MCF 10A (cell line): ENCODE measurements at regions not wholly inside any gene's neighbourhood (a gene's known extent, or its start where the extent isn't known, plus 50 kb on each side); places are given as distances from the start of the nearest gene placed in this dataset.

ENCODE experiments used
- BruUV-seq: library from RNA; stranded (reverse); fragments of 400-500 nt; replicated peaks from 2 replicates; lab custom pipeline; 2021; lab: Mats Ljungman, UMichigan
- CTCF ChIA-PET: fragments of 300-600 bp; sonication (Branson Sonifier 250); formaldehyde crosslinking; extraction: SDS; loops from one replicate; lab custom pipeline; 2021; ENCODE audit warnings: antibody characterized with exemption, inconsistent platforms; lab: Yijun Ruan, JAX
- POLR2A ChIA-PET: fragments of 300-600, 350-650 bp; sonication (Branson Sonifier 250); formaldehyde crosslinking; extraction: SDS; loops from one replicate; lab custom pipeline; 2020; ENCODE audit warnings: antibody characterized with exemption, inconsistent platforms; lab: Yijun Ruan, JAX
- DNase-seq: peaks from one replicate; pipeline ENCODE4 v3.0.0-alpha.2; 2018; ENCODE audit not compliant: unreplicated experiment
- H3K27ac Mint-ChIP-seq: one replicate; pipeline ENCODE4 v1.8.0; 2022; ENCODE audit warnings: mild to moderate bottlenecking, low read depth, mixed read lengths; ENCODE audit not compliant: unreplicated experiment
- H3K27me3 Mint-ChIP-seq: one replicate; pipeline ENCODE4 v1.8.0; 2022; ENCODE audit warnings: mixed read lengths; ENCODE audit not compliant: insufficient read depth, unreplicated experiment
- H3K36me3 Mint-ChIP-seq: one replicate; pipeline ENCODE4 v1.8.0; 2022; ENCODE audit warnings: mild to moderate bottlenecking, moderate library complexity, mixed read lengths; ENCODE audit not compliant: insufficient read depth, unreplicated experiment
- H3K4me1 Mint-ChIP-seq: one replicate; pipeline ENCODE4 v1.8.0; 2022; ENCODE audit warnings: mixed read lengths; ENCODE audit not compliant: insufficient read depth, unreplicated experiment
- H3K4me3 Mint-ChIP-seq: one replicate; pipeline ENCODE4 v1.8.0; 2022; ENCODE audit warnings: mild to moderate bottlenecking, moderate library complexity, mixed read lengths; ENCODE audit not compliant: unreplicated experiment
- H3K9me3 Mint-ChIP-seq: one replicate; pipeline ENCODE4 v1.8.0; 2022; ENCODE audit warnings: mixed read lengths; ENCODE audit not compliant: unreplicated experiment
- CTCF ChIP-seq: fragments of 200-600 bp; IDR thresholded peaks from one replicate; pipeline ENCODE4 v1.8.0; 2022; ENCODE audit warnings: antibody characterized with exemption, mild to moderate bottlenecking; ENCODE audit not compliant: unreplicated experiment
- intact Hi-C: fragments of 100-400 bp; cut with micrococcal nuclease; formaldehyde crosslinking; loops from 2 replicates; pipeline ENCODE4 v1.14.1; 2022

GRCh38 chr12:24195063-24195462, 245.6 kb upstream of the SOX5 start:
- Mint-ChIP-seq H3K36me3 (no peaks in the 10 kb centered on the region), H3K27me3 (no peaks in the 10 kb centered on the region)
- no TSS peak for BruUV-seq

DNA sequence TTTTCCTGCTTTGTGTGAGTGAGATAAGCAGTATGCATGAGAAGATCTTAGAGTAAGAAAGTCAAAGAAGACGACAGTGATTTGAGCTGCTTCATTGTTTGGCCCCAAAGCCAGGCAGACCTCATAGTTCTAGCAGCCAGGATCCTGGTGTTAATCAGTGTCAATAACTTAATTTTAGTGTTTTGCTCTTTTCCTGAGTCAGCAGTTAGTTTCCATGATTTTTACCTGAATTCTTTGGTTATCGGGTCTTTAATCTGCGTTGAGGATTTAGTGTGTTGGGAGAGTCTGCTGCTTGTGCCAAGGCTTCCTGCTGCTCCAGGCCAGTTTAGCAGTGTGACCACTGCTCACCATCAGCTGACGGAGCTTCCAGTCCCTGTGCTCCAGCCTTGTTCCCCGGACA, 241.6 kb upstream of the SOX5 start:
- intact Hi-C loops, result no loop called here
- ChIA-PET POLR2A (no interaction called here), CTCF (no interaction called here)
- DNase-seq, result no peak
- Mint-ChIP-seq H3K36me3 (no peaks in the 10 kb centered on the region), H3K9me3 (no peaks in the 10 kb centered on the region), H3K27ac (no peak overlapping the region), H3K4me3 (no peak overlapping the region), H3K27me3 (no peaks in the 10 kb centered on the region), H3K4me1 (no peaks in the 10 kb centered on the region)
- no peak for TF ChIP-seq CTCF
- BruUV-seq, result no TSS peak

More at GRCh38 chr12:24195063-24195462, 245.6 kb upstream of the SOX5 start:
- intact Hi-C loops, result no loop called here
- POLR2A ChIA-PET, result no interaction called here
- Mint-ChIP-seq H3K9me3 (no peaks in the 10 kb centered on the region), H3K4me3 (no peak overlapping the region), H3K27ac (no peak overlapping the region), H3K4me1 (no peaks in the 10 kb centered on the region)
- CTCF ChIA-PET, result interaction anchor here (0.7 kb wide), 1 partner anchor 382 kb away, joined by 4 read pairs; no protein-coding TSS in a partner anchor
- no peak for DNase-seq
- TF ChIP-seq CTCF, result no peak

GRCh38 chr12:24185782-24186181, 236.3 kb upstream of the SOX5 start:
- no peak overlapping the region for H3K4me3 Mint-ChIP-seq
- no TSS peak for BruUV-seq
- intact Hi-C loops, result no loop called here
- no peak for TF ChIP-seq CTCF
- H3K36me3 Mint-ChIP-seq, result no peaks in the 10 kb centered on the region
- no peaks in the 10 kb centered on the region for H3K4me1 Mint-ChIP-seq
- H3K27ac Mint-ChIP-seq, result no peak overlapping the region
- DNase-seq, result no peak
- H3K9me3 Mint-ChIP-seq, result no peaks in the 10 kb centered on the region
- CTCF ChIA-PET, result no interaction called here
- no peaks in the 10 kb centered on the region for H3K27me3 Mint-ChIP-seq
- POLR2A ChIA-PET, result no interaction called here

DNA sequence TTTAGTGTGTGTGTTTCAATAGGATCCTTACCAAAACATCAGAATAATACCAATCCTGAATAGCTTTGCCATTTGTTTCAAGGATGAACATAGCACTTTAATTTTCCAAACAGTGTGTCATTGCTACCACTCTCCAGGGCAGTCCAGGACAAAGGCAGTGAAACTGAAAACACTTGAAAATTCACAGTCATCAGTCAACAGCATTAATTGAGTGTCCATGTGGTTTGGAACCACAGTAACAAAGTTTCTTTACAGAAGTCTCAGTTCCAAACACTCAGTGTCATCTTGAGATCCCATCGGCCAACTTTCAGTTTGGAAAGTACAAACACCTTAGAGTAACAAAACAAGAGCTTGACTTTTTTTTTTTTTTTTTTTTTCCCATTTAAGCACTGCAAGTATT, 228.4 kb upstream of the SOX5 start:
- Mint-ChIP-seq H3K4me3 (no peak overlapping the region), H3K27ac (no peak overlapping the region), H3K36me3 (no peaks in the 10 kb centered on the region), H3K9me3 (no peaks in the 10 kb centered on the region), H3K27me3 (no peaks in the 10 kb centered on the region), H3K4me1 (no peaks in the 10 kb centered on the region)
- BruUV-seq, result no TSS peak
- CTCF ChIA-PET, result interaction anchor here (0.6 to 0.7 kb wide), 3 partner anchors 87 to 529 kb away, joined by 3 read pairs; no protein-coding TSS in a partner anchor
- no peak for TF ChIP-seq CTCF
- intact Hi-C loops, result no loop called here
- POLR2A ChIA-PET, result interaction anchor here (0.7 kb wide), 1 partner anchor 14 kb away, joined by 3 read pairs; no protein-coding TSS in a partner anchor
- DNase-seq, result no peak
